Heart left ventricle (tissue), 16 donors: ENCODE measurements at regions not wholly inside any gene's neighbourhood (a gene's known extent, or its start where the extent isn't known, plus 50 kb on each side); places are given as distances from the start of the nearest gene placed in this dataset.

Experiments
- ATAC-seq, 4 donors: fragments of 200-7000 bp; cut with Tn5 transposase; one replicate each; pipeline ENCODE4 v1.9.1; 2020 to 2022; ENCODE audit warnings: moderate library complexity in 4 of 4, mild to moderate bottlenecking in 3 of 4, moderate number of reproducible peaks in 1 of 4
- DNase-seq, 5 donors: peaks; one replicate each; pipeline ENCODE4 v3.0.0-alpha.2; 2020
- H3K27ac ChIP-seq, 12 donors: fragments of 200-600 bp; sonication (generic) in 4 of 12; one replicate each; pipeline versions ENCODE4 v1.5.0 to v1.8.0; 2016 to 2022; ENCODE audit warnings: mild to moderate bottlenecking in 2 of 12
- H3K27me3 ChIP-seq, 9 donors: fragments of 200-600 bp; sonication (generic) in 2 of 9; one replicate each; pipeline versions ENCODE4 v1.5.1 to v1.8.0; 2016 to 2022; ENCODE audit warnings: mild to moderate bottlenecking in 3 of 9
- H3K36me3 ChIP-seq, 9 donors: fragments of 200-600 bp; sonication (generic) in 2 of 9; one replicate each; pipeline versions ENCODE4 v1.5.0 to v1.8.0; 2018 to 2022; ENCODE audit warnings: mild to moderate bottlenecking in 2 of 9
- H3K4me1 ChIP-seq, 12 donors: fragments of 200-600 bp; sonication (generic) in 4 of 12; one replicate each; pipeline versions ENCODE4 v1.5.0 to v1.8.0; 2016 to 2022; ENCODE audit warnings: mild to moderate bottlenecking in 3 of 12
- H3K4me3 ChIP-seq, 12 donors: fragments of 200-600 bp; sonication (generic) in 4 of 12; one replicate each; pipeline versions ENCODE4 v1.5.0 to v1.8.0; 2017 to 2022; ENCODE audit warnings: mild to moderate bottlenecking in 9 of 12, moderate library complexity in 4 of 12
- H3K9me3 ChIP-seq, 12 donors: fragments of 200-600 bp; sonication (generic) in 4 of 12; one replicate each; pipeline versions ENCODE4 v1.5.0 to v1.8.0; 2016 to 2022; ENCODE audit warnings: mild to moderate bottlenecking in 1 of 12
- POLR2A ChIP-seq, 2 donors: fragments of 450-650 bp; IDR thresholded peaks; one replicate each; pipeline ENCODE4 v1.6.1; 2017; ENCODE audit warnings: antibody characterized with exemption in 2 of 2, mild to moderate bottlenecking in 2 of 2, moderate library complexity in 2 of 2
- WGBS, 4 donors: extraction: QIAGEN DNeasy Blood & Tissue Kit in 2 of 4; methylation state at CpG; one replicate each; pipeline versions ENCODE4 v1.1.5 to v1.1.7; 2013 to 2018; 5-methylcytosine and 5-hydroxymethylcytosine counted together
- intact Hi-C, 10 donors: fragments of 100-400 bp; cut with DNase I; formaldehyde crosslinking; loops; one replicate each; pipeline versions ENCODE4 v1.11.1 to v1.14.2; 2022
- TF ChIP-seq, protein P1 (sequence below), 12 donors: fragments of 200-600 bp; sonication (generic) in 4 of 12; IDR thresholded peaks; one replicate each; pipeline versions ENCODE4 v1.5.0 to v1.8.0; 2018 to 2022; ENCODE audit warnings: antibody characterized with exemption in 12 of 12, mild to moderate bottlenecking in 5 of 12
- donor health status: ischemic (EF 13 %, LVEDD 7.1; RV severe dilation, severe dysfunction).
- donor health status: healthy with polysubstance abuse.
- donor health status: DM: no; HTN: yes; CAD: no.
- donor health status: DM: no; HTN: no; CAD: no.
- donor health status: ischemic (EF 25% LVEDD 6.9; RV normal size, moderate dysfunction).
- donor health status: ischemic (EF 25% LVEDD 5.7; RV mildly dilated, moderate dysfunction).
- donor health status: healthy.
- donor health status: DM: yes; HTN: yes; CAD: no.
- donor health status: ischemic (EF 35%, LVEDD 5.7; RV mildly dilated, moderate dysfunction).
- donor health status: nonischemic (EF 11% LVEDD 7.7; RV severe dilation, severe dysfunction).
- donor health status: DM: yes; HTN: yes; CAD: no.
- donor health status: PGD.
- donor health status: ischemic (EF 29% LVEDD 5.4; RV normal size, mild dysfunction).
- donor health status: nonischemic (EF 23%, LVEDD 6.1; RV moderate dilation, normal function).

DNA sequence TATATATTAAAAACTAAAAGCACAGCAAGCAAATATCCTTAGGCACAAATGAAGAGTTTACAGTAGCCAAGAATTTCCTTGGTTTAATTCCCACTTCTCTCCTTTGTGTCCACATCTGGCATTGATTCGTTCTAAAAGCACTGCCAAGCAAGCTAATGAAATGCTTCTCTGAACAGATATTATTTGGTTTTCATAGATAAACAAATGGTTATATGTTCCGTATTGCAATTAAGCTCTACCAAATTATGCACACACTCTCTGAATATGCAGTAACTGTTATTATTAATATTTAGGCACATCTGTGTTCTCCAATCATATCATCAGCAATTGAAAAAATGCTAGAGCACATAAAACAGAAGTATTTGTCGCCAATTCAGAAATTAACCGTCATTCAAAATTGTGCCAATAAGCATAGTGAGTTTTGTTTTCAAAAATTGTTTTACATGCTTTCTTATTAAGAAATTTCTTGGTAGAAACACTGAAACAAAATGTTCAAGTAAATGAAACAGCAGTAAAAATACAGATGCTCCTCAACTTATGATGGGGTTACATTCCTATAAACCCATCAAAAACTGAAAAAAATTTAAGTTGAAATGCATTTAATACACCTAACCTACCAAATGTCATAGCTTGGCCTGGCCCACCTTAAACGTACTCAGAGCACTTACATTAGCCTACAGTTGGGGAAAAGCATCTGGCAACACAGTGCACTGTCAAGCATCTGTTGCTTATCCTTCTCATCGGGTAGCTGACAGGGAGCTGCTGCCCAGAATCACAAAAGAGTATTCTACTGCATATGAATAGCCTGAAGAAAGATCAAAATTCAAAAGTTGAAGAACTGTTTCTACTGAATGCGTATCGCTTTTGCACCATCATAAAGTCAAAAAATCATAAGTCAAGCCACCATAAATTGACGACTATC lies 2134.7 kb downstream of the PCDH9 start:
- H3K9me3 ChIP-seq, result no peaks in the 10 kb centered on the region
- H3K4me1 ChIP-seq, result no peaks in the 10 kb centered on the region
- H3K27ac ChIP-seq, result no peak overlapping the region
- 63 to 71% (median 66%) methylated on average over 9 of the region's 9 CpGs for WGBS, 4 donors
- TF ChIP-seq POLR2A (IDR thresholded peaks at IDR 0.05), result no peak
- TF ChIP-seq, protein P1, sequence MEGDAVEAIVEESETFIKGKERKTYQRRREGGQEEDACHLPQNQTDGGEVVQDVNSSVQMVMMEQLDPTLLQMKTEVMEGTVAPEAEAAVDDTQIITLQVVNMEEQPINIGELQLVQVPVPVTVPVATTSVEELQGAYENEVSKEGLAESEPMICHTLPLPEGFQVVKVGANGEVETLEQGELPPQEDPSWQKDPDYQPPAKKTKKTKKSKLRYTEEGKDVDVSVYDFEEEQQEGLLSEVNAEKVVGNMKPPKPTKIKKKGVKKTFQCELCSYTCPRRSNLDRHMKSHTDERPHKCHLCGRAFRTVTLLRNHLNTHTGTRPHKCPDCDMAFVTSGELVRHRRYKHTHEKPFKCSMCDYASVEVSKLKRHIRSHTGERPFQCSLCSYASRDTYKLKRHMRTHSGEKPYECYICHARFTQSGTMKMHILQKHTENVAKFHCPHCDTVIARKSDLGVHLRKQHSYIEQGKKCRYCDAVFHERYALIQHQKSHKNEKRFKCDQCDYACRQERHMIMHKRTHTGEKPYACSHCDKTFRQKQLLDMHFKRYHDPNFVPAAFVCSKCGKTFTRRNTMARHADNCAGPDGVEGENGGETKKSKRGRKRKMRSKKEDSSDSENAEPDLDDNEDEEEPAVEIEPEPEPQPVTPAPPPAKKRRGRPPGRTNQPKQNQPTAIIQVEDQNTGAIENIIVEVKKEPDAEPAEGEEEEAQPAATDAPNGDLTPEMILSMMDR (IDR thresholded peaks at IDR 0.05), result no peak
- DNase-seq (no peak), ATAC-seq (no peak)
- peaks cover 0 to 3% (median 0%) of the 10 kb centered on the region in 9 donors for H3K27me3 ChIP-seq
- no peak overlapping the region for H3K4me3 ChIP-seq
- intact Hi-C loops, result no loop called here
- H3K36me3 ChIP-seq, result no peaks in the 10 kb centered on the region

DNA sequence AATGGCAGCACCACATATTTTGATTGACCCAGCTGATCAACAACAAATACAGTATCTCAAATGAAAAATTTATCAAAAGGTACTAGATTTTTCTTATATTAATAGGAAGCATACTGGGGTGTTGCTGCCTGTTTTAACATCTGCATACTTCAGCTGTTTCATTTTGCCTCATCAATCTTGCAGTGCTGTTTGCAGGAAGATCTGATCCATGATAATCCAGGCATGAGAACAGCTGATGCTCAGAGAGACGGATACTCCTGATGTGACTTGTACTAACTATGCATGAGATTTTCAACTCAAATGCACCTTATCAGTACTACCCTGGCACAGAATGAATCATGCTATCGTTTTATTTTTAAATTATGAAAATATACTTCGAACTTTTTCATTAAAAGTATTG lies 2136.8 kb downstream of the PCDH9 start:
- peaks cover 0 to 3% (median 0%) of the 10 kb centered on the region in 9 donors for H3K27me3 ChIP-seq
- no peak overlapping the region for H3K27ac ChIP-seq
- DNase-seq (no peak), ATAC-seq (no peak)
- WGBS, 4 donors, result 68 to 74% (median 70%) methylated on average over 3 of the region's 3 CpGs
- H3K4me3 ChIP-seq, result no peak overlapping the region
- H3K36me3 ChIP-seq, result no peaks in the 10 kb centered on the region
- intact Hi-C loops, result no loop called here
- no peaks in the 10 kb centered on the region for H3K4me1 ChIP-seq
- no peaks in the 10 kb centered on the region for H3K9me3 ChIP-seq
- no peak for TF ChIP-seq POLR2A (IDR thresholded peaks at IDR 0.05)
- TF ChIP-seq, protein P1 (IDR thresholded peaks at IDR 0.05), result no peak

DNA sequence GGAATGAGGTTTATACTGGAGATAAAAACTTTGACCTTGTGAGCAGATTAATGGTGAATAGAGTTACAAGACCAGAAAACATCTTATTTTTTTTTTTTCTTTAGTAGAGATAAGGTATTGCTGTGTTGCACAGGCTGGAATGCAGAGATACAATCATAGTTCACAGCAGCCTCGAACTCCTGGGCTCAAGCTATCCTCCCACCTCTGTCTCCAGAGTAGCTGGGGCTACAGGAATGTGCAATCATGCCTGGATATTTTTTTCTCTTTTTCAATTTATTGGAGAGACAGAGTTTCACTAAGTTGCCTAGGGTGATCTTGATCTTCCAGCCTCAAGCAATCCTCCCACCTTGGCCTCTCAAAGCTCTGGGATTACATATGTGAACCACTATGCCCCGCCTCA lies 2139.1 kb downstream of the PCDH9 start:
- intact Hi-C loops, result no loop called here
- Histone ChIP-seq H3K36me3 (no peaks in the 10 kb centered on the region), H3K4me3 (no peak overlapping the region), H3K4me1 (no peaks in the 10 kb centered on the region), H3K27me3 (no peaks in the 10 kb centered on the region), H3K27ac (no peak overlapping the region), H3K9me3 (no peaks in the 10 kb centered on the region)
- ATAC-seq, result no peak
- TF ChIP-seq, protein P1 (IDR thresholded peaks at IDR 0.05), result no peak
- TF ChIP-seq POLR2A (IDR thresholded peaks at IDR 0.05), result no peak
- no peak for DNase-seq
- 54 to 66% (median 61%) methylated on average over 2 of the region's 2 CpGs for WGBS, 4 donors

DNA sequence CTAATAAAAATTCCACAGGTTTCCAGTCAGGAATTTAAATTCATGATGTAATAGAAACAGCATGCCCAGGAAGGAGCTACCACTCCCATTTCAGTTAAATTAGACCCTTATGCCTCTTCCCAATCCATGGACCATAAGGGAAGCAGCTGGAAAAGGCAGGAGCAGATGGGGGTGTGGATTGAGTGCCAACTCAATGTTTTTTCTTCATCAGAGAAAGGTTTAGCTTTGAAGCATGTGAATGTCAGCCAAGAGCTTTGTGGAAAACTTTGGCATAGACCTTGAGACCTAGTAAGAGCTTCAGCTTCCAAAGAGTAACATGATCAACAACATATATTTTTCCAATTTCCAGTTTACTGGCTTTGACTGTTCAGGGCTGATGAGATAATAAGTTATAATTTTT lies 2139.9 kb downstream of the PCDH9 start:
- TF ChIP-seq POLR2A (IDR thresholded peaks at IDR 0.05), result no peak
- TF ChIP-seq, protein P1 (IDR thresholded peaks at IDR 0.05), result no peak
- H3K4me1 ChIP-seq, result no peaks in the 10 kb centered on the region
- no peak for ATAC-seq
- intact Hi-C loops, result no loop called here
- no peaks in the 10 kb centered on the region for H3K36me3 ChIP-seq
- no peaks in the 10 kb centered on the region for H3K9me3 ChIP-seq
- DNase-seq, result no peak
- no peaks in the 10 kb centered on the region for H3K27me3 ChIP-seq
- H3K27ac ChIP-seq, result no peak overlapping the region
- no peak overlapping the region for H3K4me3 ChIP-seq
